Neural cell (in vitro differentiated cells): ENCODE measurements at regions not wholly inside any gene's neighbourhood (a gene's known extent, or its start where the extent isn't known, plus 50 kb on each side); places are given as distances from the start of the nearest gene placed in this dataset.

Experiments
- H2AFZ ChIP-seq: fragments of 200-600, 300-800 bp; sonication (generic), shearing (Covaris generic); 2 replicates; pipeline ENCODE4 v1.6.0; 2014; ENCODE audit warnings: low read depth, mild to moderate bottlenecking, antibody characterized with exemption, low read length, moderate library complexity
- H3F3A ChIP-seq: fragments of 200-600 bp; shearing (Covaris generic); 2 replicates; pipeline ENCODE4 v1.6.1; 2016; ENCODE audit warnings: mild to moderate bottlenecking, moderate library complexity, mixed read lengths, antibody characterized with exemption, low read length; ENCODE audit not compliant: insufficient read depth, poor library complexity, severe bottlenecking
- H3K27ac ChIP-seq: fragments of 200-600, 300-800 bp; sonication (generic), shearing (Covaris generic); 2 replicates; pipeline ENCODE4 v1.5.1; 2014; ENCODE audit warnings: mild to moderate bottlenecking, low read length, moderate library complexity
- H3K27me3 ChIP-seq: fragments of 300-800, 200-600 bp; sonication (generic), shearing (Covaris generic); 2 replicates; pipeline ENCODE4 v1.6.0; 2014; ENCODE audit warnings: mild to moderate bottlenecking, low read depth, low read length, moderate library complexity; ENCODE audit not compliant: insufficient read depth
- H3K36me3 ChIP-seq: fragments of 300-800, 200-600 bp; sonication (generic), shearing (Covaris generic); 2 replicates; pipeline ENCODE4 v1.5.1; 2014; ENCODE audit warnings: mild to moderate bottlenecking, antibody characterized with exemption, low read length, moderate library complexity; ENCODE audit not compliant: insufficient read depth
- H3K4me2 ChIP-seq: fragments of 300-800, 200-600 bp; sonication (generic), shearing (Covaris generic); 2 replicates; pipeline ENCODE4 v1.6.0; 2014; ENCODE audit warnings: mild to moderate bottlenecking, low read length
- H3K4me3 ChIP-seq: fragments of 300-800, 200-600 bp; sonication (generic), shearing (Covaris generic); 2 replicates; pipeline ENCODE4 v1.5.1; 2014; ENCODE audit warnings: mild to moderate bottlenecking, low read length, moderate library complexity
- H3K79me2 ChIP-seq: fragments of 200-600 bp; shearing (Covaris generic); replicated peaks from 2 replicates; pipeline ENCODE4 v1.6.0; 2014; ENCODE audit warnings: mild to moderate bottlenecking, low read length, moderate library complexity; ENCODE audit not compliant: insufficient read depth
- H3K9ac ChIP-seq: fragments of 300-800, 200-600 bp; sonication (generic), shearing (Covaris generic); 2 replicates; pipeline ENCODE4 v1.6.1; 2016; ENCODE audit warnings: mild to moderate bottlenecking, low read length, mixed read lengths
- H3K9me2 ChIP-seq: fragments of 200-600 bp; shearing (Covaris generic); 2 replicates; pipeline ENCODE4 v1.6.1; 2016; ENCODE audit warnings: mild to moderate bottlenecking, low read length, mixed read lengths; ENCODE audit not compliant: insufficient read depth
- H3K9me3 ChIP-seq: fragments of 200-600, 300-800 bp; sonication (generic), shearing (Covaris generic); 2 replicates; pipeline ENCODE4 v1.6.1; 2016; ENCODE audit warnings: mild to moderate bottlenecking, mixed run types, low read length, moderate library complexity, mixed read lengths
- H4K20me1 ChIP-seq: fragments of 200-600 bp; shearing (Covaris generic); 2 replicates; pipeline ENCODE4 v1.6.1; 2016; ENCODE audit warnings: mild to moderate bottlenecking, mixed run types; ENCODE audit not compliant: insufficient read depth
- CTCF ChIP-seq: fragments of 450-650 bp; IDR thresholded peaks from 2 replicates; pipeline ENCODE4 v1.5.1; 2014; ENCODE audit warnings: antibody characterized with exemption, mild to moderate bottlenecking, moderate library complexity; ENCODE audit not compliant: poor library complexity, severe bottlenecking
- EP300 ChIP-seq: fragments of 450-650 bp; conservative IDR thresholded peaks from 2 replicates; pipeline ENCODE4 v1.6.1; 2014; ENCODE audit warnings: antibody characterized with exemption, mild to moderate bottlenecking, moderate library complexity; ENCODE audit not compliant: poor library complexity, severe bottlenecking
- EZH2 ChIP-seq: fragments of 200-600, 300-800 bp; shearing (Covaris generic), sonication (generic); IDR thresholded peaks from 2 replicates; pipeline ENCODE4 v1.6.1; 2014; ENCODE audit warnings: antibody characterized with exemption, low read length, borderline replicate concordance, mild to moderate bottlenecking; ENCODE audit not compliant: insufficient read depth, poor library complexity, severe bottlenecking
- MXI1 ChIP-seq: fragments of 450-650 bp; conservative IDR thresholded peaks from 2 replicates; pipeline ENCODE4 v1.6.1; 2014; ENCODE audit warnings: antibody characterized with exemption, mild to moderate bottlenecking; ENCODE audit not compliant: poor library complexity, severe bottlenecking
- POLR2AphosphoS5 ChIP-seq: IDR thresholded peaks from 2 replicates; pipeline ENCODE4 v1.6.1; 2012
- RAD21 ChIP-seq: fragments of 450-650 bp; conservative IDR thresholded peaks from 2 replicates; pipeline ENCODE4 v1.6.1; 2014; ENCODE audit warnings: antibody characterized with exemption, mild to moderate bottlenecking, moderate library complexity
- REST ChIP-seq: IDR thresholded peaks from 2 replicates; pipeline ENCODE4 v1.6.1; 2012; ENCODE audit warnings: borderline replicate concordance
- SMC3 ChIP-seq: fragments of 450-650 bp; conservative IDR thresholded peaks from 2 replicates; pipeline ENCODE4 v1.6.1; 2014; ENCODE audit warnings: antibody characterized with exemption, mild to moderate bottlenecking, moderate library complexity; ENCODE audit not compliant: poor library complexity
- TAF1 ChIP-seq: IDR thresholded peaks from 2 replicates; pipeline ENCODE4 v1.6.1; 2012; ENCODE audit warnings: low read depth

GRCh38 chr17:70588003-70588402 is 418.7 kb downstream of the KCNJ2 start:
- Histone ChIP-seq H2AFZ (no peak overlapping the region), H3K36me3 (no peaks in the 10 kb centered on the region), H4K20me1 (no peaks in the 10 kb centered on the region), H3K9me3 (no peaks in the 10 kb centered on the region), H3K4me3 (no peak overlapping the region), H3K27me3 (no peaks in the 10 kb centered on the region), H3K27ac (no peak overlapping the region), H3K9ac (no peak overlapping the region), H3K79me2 (no peaks in the 10 kb centered on the region), H3F3A (no peaks in the 10 kb centered on the region), H3K4me2 (no peak overlapping the region), H3K9me2 (no peaks in the 10 kb centered on the region)
- TF ChIP-seq REST (no peak), TAF1 (no peak), POLR2AphosphoS5 (no peak), MXI1 (no peak), CTCF (no peak), SMC3 (no peak), EP300 (no peak), EZH2 (no peak), RAD21 (no peak)

- no peaks in the 10 kb centered on the region for H3K79me2 ChIP-seq
- no peaks in the 10 kb centered on the region for H4K20me1 ChIP-seq
- H2AFZ ChIP-seq: no peak overlapping the region
- no peak overlapping the region for H3K4me3 ChIP-seq
- no peaks in the 10 kb centered on the region for H3K9me2 ChIP-seq
- no peaks in the 10 kb centered on the region for H3K27me3 ChIP-seq
- H3K36me3 ChIP-seq: no peaks in the 10 kb centered on the region
- no peak overlapping the region for H3K9ac ChIP-seq
- H3K9me3 ChIP-seq: no peaks in the 10 kb centered on the region
- no peak overlapping the region for H3K4me2 ChIP-seq
- no peak overlapping the region for H3K27ac ChIP-seq
- no peak for TF ChIP-seq MXI1
- no peak for TF ChIP-seq RAD21
- TF ChIP-seq EP300: no peak
- no peak for TF ChIP-seq POLR2AphosphoS5
- TF ChIP-seq TAF1: no peak
- TF ChIP-seq CTCF: no peak
- no peak for TF ChIP-seq EZH2
- no peak for TF ChIP-seq SMC3
- no peak for TF ChIP-seq REST
- no peaks in the 10 kb centered on the region for H3F3A ChIP-seq
These were observed 428.4 kb downstream of the KCNJ2 start for GRCh38 chr17:70597774-70598173.
